A549 (cell line): ENCODE measurements at regions not wholly inside any gene's neighbourhood (a gene's known extent, or its start where the extent isn't known, plus 50 kb on each side); places are given as distances from the start of the nearest gene placed in this dataset.

Experiments used
- ATAC-seq, 2 experiments: fragments of 200-7000 bp in 1 of 2; fragments of >200 bp in 1 of 2; cut with Nextera tagmentation in 1 of 2; cut with Tn5 transposase in 1 of 2; 3 replicates each; pipeline versions ENCODE4 v1.8.0 to v1.9.1; 2018 to 2020; ENCODE audit warnings: mild to moderate bottlenecking in 1 of 2, moderate library complexity in 1 of 2
- CTCF ChIA-PET: fragments of 300-600 bp; sonication (Branson Sonifier 250); formaldehyde crosslinking; extraction: SDS; loops from one replicate; lab custom pipeline; 2021; ENCODE audit warnings: antibody characterized with exemption, inconsistent platforms; lab: Yijun Ruan, JAX
- POLR2A ChIA-PET: fragments of 350-600 bp; formaldehyde crosslinking; extraction: SDS; loops from one replicate; lab custom pipeline; 2021; ENCODE audit warnings: antibody characterized with exemption, inconsistent platforms; lab: Yijun Ruan, JAX
- DNase-seq, 2 experiments: peaks; one replicate each; pipeline versions ENCODE4 v3.0.0 to v3.0.0-alpha.2; 2011 to 2016; ENCODE audit warnings: low read depth in 1 of 2, low spot score in 1 of 2
- FAIRE-seq: peaks from 2 replicates; lab custom pipeline; 2011; peaks lifted over from hg19 to GRCh38; lab: Jason Lieb, UNC
- H3K27ac ChIP-seq, 2 experiments: fragments of >200 bp; sonication (Bioruptor Twin); formaldehyde crosslinking; 3 replicates each; pipeline ENCODE4 v1.5.1; 2016 to 2017
- H3K4me1 ChIP-seq: fragments of >200 bp; sonication (Bioruptor Twin); formaldehyde crosslinking; 3 replicates; pipeline ENCODE4 v1.6.1; 2016
- H3K4me2 ChIP-seq: fragments of >200 bp; sonication (Bioruptor Twin); formaldehyde crosslinking; 3 replicates; pipeline ENCODE4 v1.6.1; 2016
- H3K4me3 ChIP-seq: fragments of >200 bp; sonication (Bioruptor Twin); formaldehyde crosslinking; 3 replicates; pipeline ENCODE4 v1.5.1; 2016
- H3K9me3 ChIP-seq: fragments of >200 bp; sonication (Bioruptor Twin); formaldehyde crosslinking; 3 replicates; pipeline ENCODE4 v1.6.1; 2016
- CEBPB ChIP-seq, 2 experiments: fragments of >200 bp in 1 of 2; sonication (Bioruptor Twin) in 1 of 2; formaldehyde crosslinking in 1 of 2; IDR thresholded peaks; 2 replicates each; pipeline ENCODE4 v1.6.1; 2012 to 2016
- CHD2 ChIP-seq: fragments of 150-350 bp; IDR thresholded peaks from 2 replicates; pipeline ENCODE4 v1.6.1; 2014; ENCODE audit warnings: low read length; ENCODE audit not compliant: partially characterized antibody
- EHF ChIP-seq: fragments of 250-450 bp; sonication (Bioruptor Pico); IDR thresholded peaks from 2 replicates; pipeline ENCODE4 v1.5.0; 2020; ENCODE audit warnings: mild to moderate bottlenecking
- EP300 ChIP-seq, 2 experiments: fragments of >200 bp; sonication (Bioruptor Twin); formaldehyde crosslinking; IDR thresholded peaks; 2 replicates in 1 of 2; 3 replicates in 1 of 2; pipeline ENCODE4 v1.6.1; 2016 to 2017
- HEYL ChIP-seq: fragments of 250-450 bp; sonication (Bioruptor Pico); IDR thresholded peaks from 2 replicates; pipeline ENCODE4 v1.8.0; 2021; ENCODE audit warnings: mild to moderate bottlenecking, moderate library complexity
- KDM1A ChIP-seq: fragments of 200-600 bp; sonication (generic); IDR thresholded peaks from 2 replicates; pipeline ENCODE4 v1.6.1; 2016; ENCODE audit warnings: low read depth, mild to moderate bottlenecking
- KDM5A ChIP-seq: fragments of 200-600 bp; sonication (generic); IDR thresholded peaks from 2 replicates; pipeline ENCODE4 v1.6.1; 2016; ENCODE audit warnings: antibody characterized with exemption, mild to moderate bottlenecking
- MYC ChIP-seq: IDR thresholded peaks from 2 replicates; pipeline ENCODE4 v1.6.1; 2012; ENCODE audit warnings: mild to moderate bottlenecking, inconsistent platforms, low read length, improper control_type of control experiment, borderline replicate concordance
- NPAS2 ChIP-seq: fragments of 250-450 bp; sonication (Bioruptor Pico); IDR thresholded peaks from 2 replicates; pipeline ENCODE4 v1.8.0; 2022; ENCODE audit warnings: mild to moderate bottlenecking, moderate library complexity, borderline replicate concordance
- NR3C1 ChIP-seq: fragments of >200 bp; sonication (Bioruptor Twin); formaldehyde crosslinking; IDR thresholded peaks from 3 replicates; pipeline ENCODE4 v1.6.1; 2017
- POLR2A ChIP-seq: IDR thresholded peaks from 2 replicates; pipeline ENCODE4 v1.6.1; 2012; ENCODE audit warnings: mild to moderate bottlenecking, low read length
- POLR2AphosphoS2 ChIP-seq: conservative IDR thresholded peaks from 2 replicates; pipeline ENCODE4 v1.6.1; 2012; ENCODE audit warnings: low read length, improper control_type of control experiment, inconsistent platforms
- RARB ChIP-seq: fragments of 250-450 bp; sonication (Bioruptor Pico); IDR thresholded peaks from 2 replicates; pipeline ENCODE4 v1.8.0; 2021; ENCODE audit warnings: mild to moderate bottlenecking, moderate library complexity
- RFX5 ChIP-seq: fragments of 450-650 bp; IDR thresholded peaks from 2 replicates; pipeline ENCODE4 v1.7.1; 2014; ENCODE audit warnings: antibody characterized with exemption, mild to moderate bottlenecking, moderate library complexity
- TFCP2L1 ChIP-seq: fragments of 250-450 bp; sonication (Bioruptor Pico); IDR thresholded peaks from 2 replicates; pipeline ENCODE4 v1.5.0; 2021; ENCODE audit warnings: mild to moderate bottlenecking
- ZNF302 ChIP-seq: fragments of 250-450 bp; sonication (Bioruptor Pico); IDR thresholded peaks from 2 replicates; pipeline ENCODE4 v1.9.0; 2021; ENCODE audit warnings: inconsistent platforms, mild to moderate bottlenecking, moderate library complexity
- WGBS: methylation state at CpG from one replicate; pipeline ENCODE4 v1.1.6; 2017; ENCODE audit errors: missing lambda C conversion rate; 5-methylcytosine and 5-hydroxymethylcytosine counted together
- TF ChIP-seq, protein P1 (sequence below): IDR thresholded peaks from 2 replicates; pipeline ENCODE4 v1.6.1; 2012; ENCODE audit warnings: low read depth, borderline replicate concordance
- TF ChIP-seq, protein P2 (sequence below): fragments of 450-650 bp; IDR thresholded peaks from 2 replicates; pipeline ENCODE4 v1.6.1; 2014; ENCODE audit warnings: antibody characterized with exemption
- TF ChIP-seq, protein P3 (sequence below): fragments of >200 bp; sonication (Bioruptor Twin); formaldehyde crosslinking; IDR thresholded peaks from 3 replicates; pipeline ENCODE4 v1.6.1; 2016
- TF ChIP-seq, protein P4 (sequence below): fragments of 200-600 bp; sonication (generic); IDR thresholded peaks from 2 replicates; pipeline ENCODE4 v1.6.1; 2016; ENCODE audit warnings: antibody characterized with exemption, mild to moderate bottlenecking, moderate library complexity
- TF ChIP-seq, protein P5 (sequence below): IDR thresholded peaks from 2 replicates; pipeline ENCODE4 v1.6.1; 2012

DNA sequence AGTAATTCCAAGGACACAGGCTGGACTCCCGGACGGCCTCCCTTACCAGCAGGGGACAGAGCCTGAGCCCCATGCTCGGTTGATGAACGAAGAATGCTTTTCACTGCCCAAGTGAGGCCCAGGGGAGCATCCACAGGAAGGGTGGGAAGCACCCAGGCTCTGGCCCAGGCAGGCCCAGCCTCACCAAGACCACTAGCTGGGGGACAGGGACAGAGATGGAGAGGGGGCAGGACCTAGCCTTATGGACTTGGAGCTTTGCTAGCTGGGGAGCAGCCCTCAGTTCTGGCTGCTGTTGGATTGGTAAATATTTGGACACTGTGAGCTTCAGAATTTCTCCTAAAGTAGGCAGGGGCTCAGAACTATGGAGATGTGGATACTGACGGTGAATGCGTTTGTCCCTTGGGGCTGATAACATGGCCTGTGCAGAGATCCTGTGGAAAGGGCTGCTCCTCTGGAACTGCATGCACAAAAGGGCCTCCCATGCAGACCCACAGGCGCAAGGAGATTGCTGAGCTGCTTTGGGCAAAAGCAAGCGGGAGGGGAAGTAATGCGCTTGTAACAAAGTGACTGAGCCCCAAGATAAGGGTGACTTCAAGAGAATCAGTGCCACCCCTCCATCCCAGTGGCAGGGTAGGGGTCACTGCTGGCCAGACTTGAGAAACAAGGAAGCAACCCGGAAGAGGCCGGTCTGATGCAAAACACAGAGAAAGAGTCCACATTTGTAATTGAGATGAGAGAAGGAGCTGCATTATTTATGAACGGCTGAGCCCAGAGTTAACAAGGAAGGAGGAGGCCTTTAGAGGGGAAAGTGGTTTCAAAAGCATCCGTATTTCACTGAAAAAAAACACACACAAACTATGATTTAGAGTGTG is 70.1 kb upstream of the MEF2A start:
- ATAC-seq (0 out of 6 replicates have a peak, but pooled peaks of 1 of the 2 experiments have one; percentile 18), FAIRE-seq (no peak), DNase-seq (no peak)
- H3K4me2 ChIP-seq: no peak overlapping the region
- no peak overlapping the region for H3K27ac ChIP-seq
- H3K4me3 ChIP-seq: no peak overlapping the region
- no peak for TF ChIP-seq POLR2AphosphoS2
- TF ChIP-seq HEYL (CRISPR knock-in tag): no peak
- TF ChIP-seq TFCP2L1: no peak
- TF ChIP-seq, protein P1, sequence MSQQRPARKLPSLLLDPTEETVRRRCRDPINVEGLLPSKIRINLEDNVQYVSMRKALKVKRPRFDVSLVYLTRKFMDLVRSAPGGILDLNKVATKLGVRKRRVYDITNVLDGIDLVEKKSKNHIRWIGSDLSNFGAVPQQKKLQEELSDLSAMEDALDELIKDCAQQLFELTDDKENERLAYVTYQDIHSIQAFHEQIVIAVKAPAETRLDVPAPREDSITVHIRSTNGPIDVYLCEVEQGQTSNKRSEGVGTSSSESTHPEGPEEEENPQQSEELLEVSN: no peak
- TF ChIP-seq NR3C1: no peak
- TF ChIP-seq KDM1A: no peak
- TF ChIP-seq, protein P2, sequence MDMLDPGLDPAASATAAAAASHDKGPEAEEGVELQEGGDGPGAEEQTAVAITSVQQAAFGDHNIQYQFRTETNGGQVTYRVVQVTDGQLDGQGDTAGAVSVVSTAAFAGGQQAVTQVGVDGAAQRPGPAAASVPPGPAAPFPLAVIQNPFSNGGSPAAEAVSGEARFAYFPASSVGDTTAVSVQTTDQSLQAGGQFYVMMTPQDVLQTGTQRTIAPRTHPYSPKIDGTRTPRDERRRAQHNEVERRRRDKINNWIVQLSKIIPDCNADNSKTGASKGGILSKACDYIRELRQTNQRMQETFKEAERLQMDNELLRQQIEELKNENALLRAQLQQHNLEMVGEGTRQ: no peak
- TF ChIP-seq EHF (CRISPR knock-in tag): no peak
- no peak for TF ChIP-seq CHD2
- TF ChIP-seq KDM5A: no peak
- TF ChIP-seq, protein P3, sequence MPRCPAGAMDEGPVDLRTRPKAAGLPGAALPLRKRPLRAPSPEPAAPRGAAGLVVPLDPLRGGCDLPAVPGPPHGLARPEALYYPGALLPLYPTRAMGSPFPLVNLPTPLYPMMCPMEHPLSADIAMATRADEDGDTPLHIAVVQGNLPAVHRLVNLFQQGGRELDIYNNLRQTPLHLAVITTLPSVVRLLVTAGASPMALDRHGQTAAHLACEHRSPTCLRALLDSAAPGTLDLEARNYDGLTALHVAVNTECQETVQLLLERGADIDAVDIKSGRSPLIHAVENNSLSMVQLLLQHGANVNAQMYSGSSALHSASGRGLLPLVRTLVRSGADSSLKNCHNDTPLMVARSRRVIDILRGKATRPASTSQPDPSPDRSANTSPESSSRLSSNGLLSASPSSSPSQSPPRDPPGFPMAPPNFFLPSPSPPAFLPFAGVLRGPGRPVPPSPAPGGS: no peak
- TF ChIP-seq EP300 (IDR thresholded peaks at IDR 0.05): no peak
- TF ChIP-seq NPAS2 (CRISPR knock-in tag): no peak
- TF ChIP-seq ZNF302 (CRISPR knock-in tag): no peak
- TF ChIP-seq, protein P4, sequence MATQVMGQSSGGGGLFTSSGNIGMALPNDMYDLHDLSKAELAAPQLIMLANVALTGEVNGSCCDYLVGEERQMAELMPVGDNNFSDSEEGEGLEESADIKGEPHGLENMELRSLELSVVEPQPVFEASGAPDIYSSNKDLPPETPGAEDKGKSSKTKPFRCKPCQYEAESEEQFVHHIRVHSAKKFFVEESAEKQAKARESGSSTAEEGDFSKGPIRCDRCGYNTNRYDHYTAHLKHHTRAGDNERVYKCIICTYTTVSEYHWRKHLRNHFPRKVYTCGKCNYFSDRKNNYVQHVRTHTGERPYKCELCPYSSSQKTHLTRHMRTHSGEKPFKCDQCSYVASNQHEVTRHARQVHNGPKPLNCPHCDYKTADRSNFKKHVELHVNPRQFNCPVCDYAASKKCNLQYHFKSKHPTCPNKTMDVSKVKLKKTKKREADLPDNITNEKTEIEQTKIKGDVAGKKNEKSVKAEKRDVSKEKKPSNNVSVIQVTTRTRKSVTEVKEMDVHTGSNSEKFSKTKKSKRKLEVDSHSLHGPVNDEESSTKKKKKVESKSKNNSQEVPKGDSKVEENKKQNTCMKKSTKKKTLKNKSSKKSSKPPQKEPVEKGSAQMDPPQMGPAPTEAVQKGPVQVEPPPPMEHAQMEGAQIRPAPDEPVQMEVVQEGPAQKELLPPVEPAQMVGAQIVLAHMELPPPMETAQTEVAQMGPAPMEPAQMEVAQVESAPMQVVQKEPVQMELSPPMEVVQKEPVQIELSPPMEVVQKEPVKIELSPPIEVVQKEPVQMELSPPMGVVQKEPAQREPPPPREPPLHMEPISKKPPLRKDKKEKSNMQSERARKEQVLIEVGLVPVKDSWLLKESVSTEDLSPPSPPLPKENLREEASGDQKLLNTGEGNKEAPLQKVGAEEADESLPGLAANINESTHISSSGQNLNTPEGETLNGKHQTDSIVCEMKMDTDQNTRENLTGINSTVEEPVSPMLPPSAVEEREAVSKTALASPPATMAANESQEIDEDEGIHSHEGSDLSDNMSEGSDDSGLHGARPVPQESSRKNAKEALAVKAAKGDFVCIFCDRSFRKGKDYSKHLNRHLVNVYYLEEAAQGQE: no peak
- H3K4me1 ChIP-seq: no peaks in the 10 kb centered on the region
- 84% methylated on average over 13 of the region's 13 CpGs for WGBS
- ChIA-PET CTCF (interaction anchor here (1.0 to 1.5 kb wide), 3 partner anchors 9 to 261 kb away, joined by 3 to 5 read pairs (median 5); no protein-coding TSS in a partner anchor), POLR2A (no interaction called here)
- H3K9me3 ChIP-seq: peaks cover 8% of the 10 kb centered on the region; the same call in 1 of the 3 replicates

DNA sequence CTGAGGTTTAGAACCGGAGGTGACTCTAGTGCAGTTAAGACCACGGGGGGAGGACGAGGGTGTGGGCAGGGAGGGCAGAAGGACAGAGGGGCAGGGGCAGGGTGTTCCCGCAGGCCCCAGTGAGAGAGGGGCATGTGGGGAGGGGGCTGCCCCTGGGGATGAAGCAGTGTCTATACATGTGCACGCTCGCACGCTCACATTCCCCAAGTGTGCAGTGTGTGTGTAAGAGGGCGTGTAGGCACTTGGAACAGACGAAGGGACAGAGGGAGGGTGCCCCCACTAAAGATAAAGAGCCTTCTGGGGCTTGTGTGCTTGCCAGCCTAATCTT is 69.5 kb upstream of the MEF2A start:
- no peak overlapping the region for H3K4me2 ChIP-seq
- 70% methylated on average over 9 of the region's 9 CpGs for WGBS
- H3K4me1 ChIP-seq: no peaks in the 10 kb centered on the region
- ChIA-PET POLR2A (no interaction called here), CTCF (interaction anchor here (1.5 kb wide), 1 partner anchor 260 kb away, joined by 3 read pairs; no protein-coding TSS in a partner anchor)
- H3K27ac ChIP-seq: no peak overlapping the region
- ATAC-seq: no peak
- no peak for TF ChIP-seq POLR2A
- TF ChIP-seq, protein P5, sequence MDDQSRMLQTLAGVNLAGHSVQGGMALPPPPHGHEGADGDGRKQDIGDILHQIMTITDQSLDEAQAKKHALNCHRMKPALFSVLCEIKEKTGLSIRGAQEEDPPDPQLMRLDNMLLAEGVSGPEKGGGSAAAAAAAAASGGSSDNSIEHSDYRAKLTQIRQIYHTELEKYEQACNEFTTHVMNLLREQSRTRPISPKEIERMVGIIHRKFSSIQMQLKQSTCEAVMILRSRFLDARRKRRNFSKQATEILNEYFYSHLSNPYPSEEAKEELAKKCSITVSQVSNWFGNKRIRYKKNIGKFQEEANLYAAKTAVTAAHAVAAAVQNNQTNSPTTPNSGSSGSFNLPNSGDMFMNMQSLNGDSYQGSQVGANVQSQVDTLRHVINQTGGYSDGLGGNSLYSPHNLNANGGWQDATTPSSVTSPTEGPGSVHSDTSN: no peak
- TF ChIP-seq KDM5A: no peak
- TF ChIP-seq RARB (CRISPR knock-in tag): no peak
- no peak for TF ChIP-seq RFX5
- TF ChIP-seq CEBPB (IDR thresholded peaks at IDR 0.05): no peak
- TF ChIP-seq POLR2AphosphoS2: no peak
- no peak for TF ChIP-seq MYC
- peaks cover 8% of the 10 kb centered on the region; the same call in 1 of the 3 replicates for H3K9me3 ChIP-seq
- DNase-seq: no peak
- H3K4me3 ChIP-seq: no peak overlapping the region
- FAIRE-seq: no peak
